ENCODE measurements at regions not wholly inside any gene's neighbourhood (a gene's known extent, or its start where the extent isn't known, plus 50 kb on each side); places are given as distances from the start of the nearest gene placed in this dataset.

GRCh38 chr2:10983711-10984110 lies 72.0 kb downstream of the KCNF1 start:
- Mint-ChIP-seq H3K27ac (peak overlapping the region in 1 of 7 donors; percentile 9), H3K27me3 (ENCODE audit: low read depth in 3 of 3) (peaks cover 2 to 4% (median 4%) of the 10 kb centered on the region in 3 donors)

GRCh38 chr2:10984418-10985135 lies 72.8 kb downstream of the KCNF1 start:
- Histone ChIP-seq H3K27ac (ENCODE audit: low read depth in 1 of 2, low read length in 2 of 2) (no peak overlapping the region), H2AFZ (ENCODE audit: insufficient read depth, low read depth, low read length, poor library complexity, severe bottlenecking) (no peak overlapping the region), H3K4me2 (replicated peaks; ENCODE audit: extremely low read depth, low read length, poor library complexity, severe bottlenecking) (no peak overlapping the region), H3K27me3 (ENCODE audit: control insufficient read depth in 2 of 2, insufficient read depth in 2 of 2, low read length in 2 of 2) (no peaks in the 10 kb centered on the region), H3K4me1 (ENCODE audit: control insufficient read depth in 1 of 2, insufficient read depth in 2 of 2, low read length in 2 of 2) (no peaks in the 10 kb centered on the region), H3K4me3 (replicated peaks in 1 of 3; ENCODE audit: low read depth in 2 of 3, low read length in 3 of 3) (no peak overlapping the region), H3K9me3 (replicated peaks in 1 of 2; ENCODE audit: control insufficient read depth in 1 of 2, insufficient read depth in 1 of 2, low read length in 2 of 2) (no peaks in the 10 kb centered on the region), H3K9ac (ENCODE audit: insufficient read depth, low read length, poor library complexity, severe bottlenecking) (no peak overlapping the region), H4K20me1 (ENCODE audit: insufficient read depth, low read length) (no peaks in the 10 kb centered on the region), H3K36me3 (replicated peaks in 1 of 2; ENCODE audit: control insufficient read depth in 1 of 2, insufficient read depth in 2 of 2, low read length in 2 of 2) (no peaks in the 10 kb centered on the region), H3K79me2 (ENCODE audit: insufficient read depth, low read length) (no peaks in the 10 kb centered on the region)
- H3K9me3 Mint-ChIP-seq = peaks cover 0 to 5% (median 0%) of the 10 kb centered on the region in 7 donors
- TF ChIP-seq CTCF (IDR thresholded peaks at IDR 0.05) = no peak
- H3K27ac Mint-ChIP-seq = peak overlapping the region in 1 of 7 donors; percentile 9
- no peaks in the 10 kb centered on the region for H3K36me3 Mint-ChIP-seq
- 88% methylated on average over 1 of the region's 6 CpGs for WGBS (ENCODE audit: insufficient coverage)
- no peak for DNase-seq
- intact Hi-C loops (cut with micrococcal nuclease) = no loop called here
- no peaks in the 10 kb centered on the region for H3K4me1 Mint-ChIP-seq
- H3K4me3 Mint-ChIP-seq = no peak overlapping the region
- peaks cover 2 to 4% (median 2%) of the 10 kb centered on the region in 3 donors for H3K27me3 Mint-ChIP-seq (ENCODE audit: low read depth in 3 of 3)

More at GRCh38 chr2:10983711-10984110, 72.0 kb downstream of the KCNF1 start:
- Mint-ChIP-seq H3K9me3 (no peaks in the 10 kb centered on the region), H3K4me1 (no peaks in the 10 kb centered on the region), H3K4me3 (no peak overlapping the region), H3K36me3 (no peaks in the 10 kb centered on the region)
- H2AFZ ChIP-seq (ENCODE audit: insufficient read depth, low read depth, low read length, poor library complexity, severe bottlenecking) = no peak overlapping the region
- no peak overlapping the region for H3K4me2 ChIP-seq (replicated peaks; ENCODE audit: extremely low read depth, low read length, poor library complexity, severe bottlenecking)
- no peak overlapping the region for H3K27ac ChIP-seq (ENCODE audit: low read depth in 1 of 2, low read length in 2 of 2)
- no peaks in the 10 kb centered on the region for H3K4me1 ChIP-seq (ENCODE audit: control insufficient read depth in 1 of 2, insufficient read depth in 2 of 2, low read length in 2 of 2)
- 90% methylated on average over 12 of the region's 12 CpGs for WGBS (ENCODE audit: insufficient coverage)
- no peak overlapping the region for H3K4me3 ChIP-seq (replicated peaks in 1 of 3; ENCODE audit: low read depth in 2 of 3, low read length in 3 of 3)
- DNase-seq = no peak
- H3K36me3 ChIP-seq (replicated peaks in 1 of 2; ENCODE audit: control insufficient read depth in 1 of 2, insufficient read depth in 2 of 2, low read length in 2 of 2) = no peaks in the 10 kb centered on the region
- no peaks in the 10 kb centered on the region for H4K20me1 ChIP-seq (ENCODE audit: insufficient read depth, low read length)
- intact Hi-C loops (cut with micrococcal nuclease) = no loop called here
- no peaks in the 10 kb centered on the region for H3K27me3 ChIP-seq (ENCODE audit: control insufficient read depth in 2 of 2, insufficient read depth in 2 of 2, low read length in 2 of 2)
- TF ChIP-seq CTCF (IDR thresholded peaks at IDR 0.05) = no peak
- H3K9me3 ChIP-seq (replicated peaks in 1 of 2; ENCODE audit: control insufficient read depth in 1 of 2, insufficient read depth in 1 of 2, low read length in 2 of 2) = no peaks in the 10 kb centered on the region
- H3K79me2 ChIP-seq (ENCODE audit: insufficient read depth, low read length) = no peaks in the 10 kb centered on the region
- H3K9ac ChIP-seq (ENCODE audit: insufficient read depth, low read length, poor library complexity, severe bottlenecking) = no peak overlapping the region

Data from CD14-positive monocyte (primary cell).